Endothelial cell of umbilical vein (primary cell): ENCODE measurements at regions not wholly inside any gene's neighbourhood (a gene's known extent, or its start where the extent isn't known, plus 50 kb on each side); places are given as distances from the start of the nearest gene placed in this dataset.

Experiments used
- JUN ChIP-seq: IDR thresholded peaks from 2 replicates; pipeline ENCODE4 v1.6.1; 2011; ENCODE audit warnings: borderline replicate concordance, low read depth; ENCODE audit not compliant: insufficient read length, insufficient read depth
- POLR2A ChIP-seq: IDR thresholded peaks from 2 replicates; pipeline ENCODE4 v1.6.1; 2012; ENCODE audit warnings: low read depth, mild to moderate bottlenecking, control low read depth, low read length
- POLR2AphosphoS5 ChIP-seq: IDR thresholded peaks from 2 replicates; pipeline ENCODE4 v1.6.1; 2012; ENCODE audit warnings: low read depth, mild to moderate bottlenecking, control low read depth, low read length, moderate library complexity; ENCODE audit not compliant: insufficient read depth
- TF ChIP-seq, protein P1 (sequence below), 2 donors: IDR thresholded peaks; 1 replicate in 1 of 2; 2 replicates in 1 of 2; pipeline ENCODE4 v1.5.1; 2011; ENCODE audit warnings: low read length in 2 of 2, mild to moderate bottlenecking in 2 of 2, moderate library complexity in 2 of 2, control low read depth in 1 of 2, inconsistent platforms in 1 of 2, low read depth in 1 of 2; ENCODE audit not compliant: insufficient read depth in 1 of 2; ENCODE audit errors: extremely low read depth in 1 of 2

GRCh38 chr13:73815796-73816195, 318.4 kb downstream of the KLF12 start:
- no peak for TF ChIP-seq JUN
- TF ChIP-seq POLR2A, result no peak
- TF ChIP-seq POLR2AphosphoS5, result no peak
- TF ChIP-seq, protein P1, sequence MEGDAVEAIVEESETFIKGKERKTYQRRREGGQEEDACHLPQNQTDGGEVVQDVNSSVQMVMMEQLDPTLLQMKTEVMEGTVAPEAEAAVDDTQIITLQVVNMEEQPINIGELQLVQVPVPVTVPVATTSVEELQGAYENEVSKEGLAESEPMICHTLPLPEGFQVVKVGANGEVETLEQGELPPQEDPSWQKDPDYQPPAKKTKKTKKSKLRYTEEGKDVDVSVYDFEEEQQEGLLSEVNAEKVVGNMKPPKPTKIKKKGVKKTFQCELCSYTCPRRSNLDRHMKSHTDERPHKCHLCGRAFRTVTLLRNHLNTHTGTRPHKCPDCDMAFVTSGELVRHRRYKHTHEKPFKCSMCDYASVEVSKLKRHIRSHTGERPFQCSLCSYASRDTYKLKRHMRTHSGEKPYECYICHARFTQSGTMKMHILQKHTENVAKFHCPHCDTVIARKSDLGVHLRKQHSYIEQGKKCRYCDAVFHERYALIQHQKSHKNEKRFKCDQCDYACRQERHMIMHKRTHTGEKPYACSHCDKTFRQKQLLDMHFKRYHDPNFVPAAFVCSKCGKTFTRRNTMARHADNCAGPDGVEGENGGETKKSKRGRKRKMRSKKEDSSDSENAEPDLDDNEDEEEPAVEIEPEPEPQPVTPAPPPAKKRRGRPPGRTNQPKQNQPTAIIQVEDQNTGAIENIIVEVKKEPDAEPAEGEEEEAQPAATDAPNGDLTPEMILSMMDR (IDR thresholded peaks at IDR 0.05; ENCODE audit: extremely low read depth in 1 of 2, insufficient read depth in 1 of 2, low read depth in 1 of 2, low read length in 2 of 2), result no peak
